ENCODE measurements at regions not wholly inside any gene's neighbourhood (a gene's known extent, or its start where the extent isn't known, plus 50 kb on each side); places are given as distances from the start of the nearest gene placed in this dataset.

DNA sequence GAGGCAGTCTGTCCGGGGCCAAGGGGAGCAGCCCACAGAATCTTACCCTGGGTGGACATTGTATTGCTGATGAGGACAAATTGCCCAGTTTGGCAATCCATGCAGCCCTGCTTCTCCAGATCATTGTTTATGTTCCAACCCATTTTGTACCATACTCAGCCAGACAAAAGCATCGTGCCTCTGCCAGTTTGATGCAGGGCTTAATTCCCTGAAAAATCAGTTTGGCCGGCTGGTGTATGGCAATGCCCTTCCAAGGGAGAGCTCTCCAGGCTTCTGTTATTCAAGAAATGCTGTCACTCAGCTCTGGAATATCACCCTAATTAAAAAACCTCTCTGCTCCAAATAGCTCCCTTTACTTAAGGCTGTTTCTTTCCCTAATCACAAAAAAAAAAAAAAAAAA is 697.7 kb downstream of the TBC1D22A start:
- ChIA-PET CTCF (no interaction called here), POLR2A (ENCODE audit: unreplicated experiment) (no interaction called here)
- Histone ChIP-seq H2BK20ac (ENCODE audit: low read depth, low read length) (no peak overlapping the region), H4K5ac (ENCODE audit: low read depth, low read length) (no peak overlapping the region), H3K14ac (replicated peaks; ENCODE audit: low read depth, low read length) (no peak overlapping the region), H3K9ac (ENCODE audit: low read depth, low read length) (no peak overlapping the region), H4K20me1 (ENCODE audit: insufficient read depth, low read length) (no peaks in the 10 kb centered on the region), H2BK5ac (ENCODE audit: low read depth, low read length, poor library complexity, severe bottlenecking) (no peak overlapping the region), H3K27me3 (ENCODE audit: control insufficient read depth, insufficient read depth, low read length) (no peaks in the 10 kb centered on the region), H3K4me1 (ENCODE audit: control insufficient read depth, insufficient read depth, low read length) (no peaks in the 10 kb centered on the region), H3K9me1 (ENCODE audit: insufficient read depth, low read length) (no peaks in the 10 kb centered on the region), H3K23ac (ENCODE audit: low read depth, low read length) (no peak overlapping the region), H4K8ac (ENCODE audit: low read depth in 2 of 2, low read length in 2 of 2) (no peak overlapping the region), H3K18ac (ENCODE audit: low read depth, low read length) (no peak overlapping the region), H3K36me3 (ENCODE audit: control insufficient read depth, insufficient read depth, low read length) (no peaks in the 10 kb centered on the region), H2BK15ac (ENCODE audit: low read depth, low read length) (no peak overlapping the region), H2AK5ac (ENCODE audit: low read depth, low read length) (no peak overlapping the region), H2AK9ac (replicated peaks; ENCODE audit: low read depth, low read length, poor library complexity) (no peak overlapping the region), H3K9me3 (ENCODE audit: control insufficient read depth, insufficient read depth, low read length) (peaks cover 48% of the 10 kb centered on the region), H3K27ac (ENCODE audit: insufficient read depth, low read length) (no peak overlapping the region), H2BK120ac (ENCODE audit: low read depth, low read length) (no peak overlapping the region), H3K79me1 (ENCODE audit: low read depth in 1 of 2, low read length in 2 of 2) (no peaks in the 10 kb centered on the region), H3K4me3 (ENCODE audit: insufficient read depth, low read depth, low read length) (no peak overlapping the region), H2AFZ (replicated peaks; ENCODE audit: low read length, poor library complexity) (no peak overlapping the region), H3K4ac (ENCODE audit: low read depth, low read length) (no peak overlapping the region), H4K91ac (ENCODE audit: insufficient read depth, low read depth, low read length) (no peak overlapping the region), H3K56ac (ENCODE audit: extremely low read depth, insufficient read depth, low read length) (no peak overlapping the region), H3K4me2 (ENCODE audit: low read depth, low read length) (no peak overlapping the region)
- TF ChIP-seq BHLHE40 (IDR thresholded peaks at IDR 0.05; ENCODE audit: low read depth, low read length) (no peak), MAFK (IDR thresholded peaks at IDR 0.05; ENCODE audit: low read depth, low read length) (no peak), RAD21 (IDR thresholded peaks at IDR 0.05; ENCODE audit: low read length) (no peak), RFX5 (IDR thresholded peaks at IDR 0.05; ENCODE audit: low read depth, low read length) (no peak), CEBPB (IDR thresholded peaks at IDR 0.05; ENCODE audit: low read depth, low read length) (no peak), CTCF (conservative IDR thresholded peaks at IDR 0.05; ENCODE audit: low read depth, low read length) (no peak), SMC3 (IDR thresholded peaks at IDR 0.05; ENCODE audit: low read depth, low read length) (no peak)
- TF ChIP-seq, protein P1, sequence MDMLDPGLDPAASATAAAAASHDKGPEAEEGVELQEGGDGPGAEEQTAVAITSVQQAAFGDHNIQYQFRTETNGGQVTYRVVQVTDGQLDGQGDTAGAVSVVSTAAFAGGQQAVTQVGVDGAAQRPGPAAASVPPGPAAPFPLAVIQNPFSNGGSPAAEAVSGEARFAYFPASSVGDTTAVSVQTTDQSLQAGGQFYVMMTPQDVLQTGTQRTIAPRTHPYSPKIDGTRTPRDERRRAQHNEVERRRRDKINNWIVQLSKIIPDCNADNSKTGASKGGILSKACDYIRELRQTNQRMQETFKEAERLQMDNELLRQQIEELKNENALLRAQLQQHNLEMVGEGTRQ (IDR thresholded peaks at IDR 0.05; ENCODE audit: low read depth, low read length) = no peak
- ATAC-seq (ENCODE audit: low read depth) = no peak
- dilution Hi-C loops (cut with HindIII; ENCODE audit: low sequenced_read_pairs, unreplicated experiment) (no loop called here), in situ Hi-C loops (cut with MboI; ENCODE audit: low sequenced_read_pairs) (no loop called here), intact Hi-C loops (cut with micrococcal nuclease) (no loop called here)
- WGBS, 2 experiments (ENCODE audit: extremely low coverage in 2 of 2, insufficient read length in 1 of 2) = 0% methylated on average over 1 of the region's 3 CpGs; no CpG with 5 or more reads in 1 of the 2 experiments
- no peak for DNase-seq
- no TSS peak for BruUV-seq (replicated peaks)

All from IMR-90 (cell line).